HL-60 (cell line): ENCODE measurements at regions not wholly inside any gene's neighbourhood (a gene's known extent, or its start where the extent isn't known, plus 50 kb on each side); places are given as distances from the start of the nearest gene placed in this dataset.
"Not testable (repeated sequence)": the region's sequence is repeated elsewhere in the genome, so short reads cannot be mapped to it uniquely, and the experiment has no call there.

Experiments used
- DNase-seq, 2 experiments: peaks; one replicate each; pipeline ENCODE4 v3.0.0-alpha.2; 2010 to 2020; ENCODE audit warnings: low read depth in 1 of 2, low spot score in 1 of 2
- H3K27ac ChIP-seq: fragments of 250-450 bp; sonication (Bioruptor Pico); replicated peaks from 2 replicates; pipeline ENCODE4 v1.5.1; 2020; ENCODE audit warnings: mild to moderate bottlenecking, moderate library complexity
- H3K27me3 ChIP-seq: fragments of 250-450 bp; sonication (Bioruptor Pico); 2 replicates; pipeline ENCODE4 v1.5.1; 2021; ENCODE audit warnings: mild to moderate bottlenecking, moderate library complexity; ENCODE audit not compliant: insufficient read depth, poor library complexity, severe bottlenecking
- H3K4me3 ChIP-seq: replicated peaks from 2 replicates; pipeline ENCODE4 v1.5.1; 2011; ENCODE audit warnings: mild to moderate bottlenecking, control low read depth, low read length; ENCODE audit not compliant: insufficient read depth
- CTCF ChIP-seq: IDR thresholded peaks from one replicate; pipeline ENCODE4 v1.5.1; 2011; ENCODE audit warnings: low read length, control low read depth, inconsistent platforms; ENCODE audit not compliant: insufficient read depth
- GABPA ChIP-seq: IDR thresholded peaks from 2 replicates; pipeline ENCODE4 v1.6.1; 2012; ENCODE audit warnings: low read depth
- POLR2AphosphoS5 ChIP-seq: IDR thresholded peaks from 2 replicates; pipeline ENCODE4 v1.6.1; 2012; ENCODE audit warnings: low read depth
- REST ChIP-seq: IDR thresholded peaks from 2 replicates; pipeline ENCODE4 v1.6.1; 2012; ENCODE audit warnings: low read depth; ENCODE audit not compliant: insufficient replicate concordance
- SPI1 ChIP-seq: IDR thresholded peaks from 2 replicates; pipeline ENCODE4 v1.6.1; 2012; ENCODE audit warnings: low read depth, mild to moderate bottlenecking, borderline replicate concordance

- DNase-seq = no peak
- H3K4me3 ChIP-seq = no peak overlapping the region
- H3K27ac ChIP-seq = no peak overlapping the region
- H3K27me3 ChIP-seq = no peaks in the 10 kb centered on the region
- TF ChIP-seq POLR2AphosphoS5 = no peak
- TF ChIP-seq SPI1 = no peak
- no peak for TF ChIP-seq GABPA
- no peak for TF ChIP-seq REST
- no peak for TF ChIP-seq CTCF
Observed at GRCh38 chr3:166433060-166433459, 595.8 kb upstream of the BCHE start.

GRCh38 chr3:166425900-166426611 is 588.8 kb upstream of the BCHE start:
- no peak for DNase-seq
- TF ChIP-seq CTCF (no peak), REST (no peak), SPI1 (no peak), POLR2AphosphoS5 (no peak), GABPA (no peak)
- Histone ChIP-seq H3K27me3 (no peaks in the 10 kb centered on the region), H3K27ac (no peak overlapping the region), H3K4me3 (no peak overlapping the region)

GRCh38 chr3:166425021-166425420 is 587.8 kb upstream of the BCHE start:
- TF ChIP-seq REST (no peak), CTCF (no peak), POLR2AphosphoS5 (no peak), GABPA (no peak), SPI1 (no peak)
- no peak for DNase-seq
- H3K27ac ChIP-seq = no peak overlapping the region
- H3K27me3 ChIP-seq = no peaks in the 10 kb centered on the region
- no peak overlapping the region for H3K4me3 ChIP-seq

GRCh38 chr3:166423824-166424513 is 586.7 kb upstream of the BCHE start:
- not testable (repeated sequence) for H3K27me3 ChIP-seq, H3K27ac ChIP-seq, H3K4me3 ChIP-seq, DNase-seq
